ENCODE measurements at regions not wholly inside any gene's neighbourhood (a gene's known extent, or its start where the extent isn't known, plus 50 kb on each side); places are given as distances from the start of the nearest gene placed in this dataset.

GRCh38 chr5:90214991-90215390, 194.6 kb downstream of the CETN3 start:
- TF ChIP-seq CTCF (conservative IDR thresholded peaks at IDR 0.05; ENCODE audit: low read depth, low read length) (no peak), EZH2 (IDR thresholded peaks at IDR 0.05; ENCODE audit: low read length, unreplicated experiment) (no peak)

Data from PC-3 (cell line).